NCI-H1092 (cell line): ENCODE measurements at regions not wholly inside any gene's neighbourhood (a gene's known extent, or its start where the extent isn't known, plus 50 kb on each side); places are given as distances from the start of the nearest gene placed in this dataset.

ENCODE experiments used
- DNase-seq: peaks from one replicate; lab custom pipeline; 2025; lab: John Stamatoyannopoulos, UW

DNA sequence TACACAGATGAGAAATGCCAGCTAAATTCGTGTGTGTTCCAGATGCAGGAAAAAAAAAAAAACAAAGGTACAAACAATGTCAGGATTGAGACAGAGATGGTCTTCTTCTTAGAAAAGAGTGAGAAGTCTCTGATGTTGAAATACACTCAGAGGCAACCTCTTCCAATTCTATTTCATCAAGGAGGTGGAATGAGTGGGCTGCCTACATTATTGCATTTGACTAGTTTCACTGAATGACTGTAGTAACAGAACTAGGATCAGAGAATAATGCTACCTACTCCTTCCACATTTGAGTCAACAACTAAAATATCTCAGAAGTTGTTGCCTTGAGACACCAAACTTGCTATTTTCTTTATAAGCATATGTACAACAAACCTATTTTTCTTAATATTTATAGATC lies 1332.2 kb upstream of the FLRT2 start:
- DNase-seq = no peak

- DNase-seq = no peak
These were observed 1327.5 kb upstream of the FLRT2 start for GRCh38 chr14:84202486-84202885.

DNA sequence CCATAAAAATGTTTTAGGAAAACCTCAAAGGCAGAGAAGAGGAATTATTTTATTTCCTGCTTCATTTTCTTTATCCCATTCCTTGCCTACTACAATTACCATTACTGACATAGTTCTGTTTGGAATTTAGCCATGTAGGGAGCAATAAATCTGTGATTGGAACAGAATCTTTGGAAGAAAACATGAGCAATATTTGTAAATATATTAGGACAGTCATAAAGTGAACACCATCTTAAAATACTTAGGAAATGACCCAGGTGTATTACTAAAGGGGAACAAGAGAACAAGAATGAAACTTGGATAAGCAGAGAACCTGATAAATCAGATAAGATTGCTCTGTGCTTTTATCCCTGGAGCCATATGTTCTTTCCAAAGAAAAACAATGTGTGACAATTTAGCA lies 1326.0 kb upstream of the FLRT2 start:
- DNase-seq = no peak

- no peak for DNase-seq
These were observed 1321.5 kb upstream of the FLRT2 start for GRCh38 chr14:84208451-84208850.

DNA sequence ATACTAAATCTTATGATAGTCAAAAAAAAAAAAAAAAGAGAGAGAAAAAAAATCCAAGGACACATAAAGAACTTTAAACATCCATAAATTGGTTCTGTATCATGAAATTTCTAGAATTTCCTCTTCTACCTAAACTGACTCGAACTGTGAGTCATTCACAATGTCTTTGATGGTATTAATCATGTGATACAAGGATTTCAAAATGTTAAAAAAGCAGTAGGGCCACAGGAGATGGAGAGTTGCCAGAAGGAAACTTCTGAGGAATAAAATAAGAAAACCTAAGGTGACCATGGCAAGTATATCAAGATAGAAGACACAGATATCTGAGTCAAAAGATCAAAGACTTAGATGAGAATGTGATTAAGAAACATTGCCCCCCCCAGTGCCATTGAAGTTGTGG lies 1320.9 kb upstream of the FLRT2 start:
- no peak for DNase-seq

DNA sequence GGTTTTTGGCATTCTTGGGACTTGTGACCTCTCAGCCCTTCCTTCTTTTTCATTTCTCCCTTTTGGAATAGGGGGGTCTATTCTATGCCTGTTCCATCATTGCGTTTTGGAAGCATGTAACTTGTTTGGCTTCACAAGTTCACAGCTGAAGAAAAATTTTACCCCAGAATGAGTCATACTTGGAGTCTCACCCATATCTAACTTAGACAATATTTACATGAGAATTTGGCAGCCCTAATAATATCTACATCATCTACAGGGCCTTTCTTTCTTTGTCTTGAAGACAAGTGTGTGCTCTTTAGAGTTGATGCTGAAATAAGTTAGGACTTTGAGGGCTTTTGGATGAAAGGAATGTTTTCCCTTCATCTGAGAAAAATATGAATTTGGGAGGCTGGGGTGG lies 1312.9 kb upstream of the FLRT2 start:
- no peak for DNase-seq

DNA sequence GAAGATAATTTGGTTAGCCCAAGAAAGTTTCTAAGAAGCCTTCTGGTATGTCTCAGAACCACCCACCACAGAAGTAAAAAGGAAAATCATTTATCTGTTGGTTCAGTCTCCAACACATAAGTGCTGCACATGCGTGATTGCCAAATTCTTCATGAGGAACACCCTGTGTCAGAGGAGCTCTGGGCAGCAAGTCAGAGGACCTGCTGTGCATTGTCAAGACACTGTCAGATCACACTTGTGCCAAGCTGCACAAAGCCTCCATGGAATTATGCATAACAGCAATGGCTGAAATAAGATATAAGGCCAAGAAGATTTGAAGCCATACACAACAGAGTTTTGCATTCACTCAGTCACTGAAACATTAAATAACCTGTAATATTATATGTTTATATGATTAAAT lies 1304.7 kb upstream of the FLRT2 start:
- no peak for DNase-seq

DNA sequence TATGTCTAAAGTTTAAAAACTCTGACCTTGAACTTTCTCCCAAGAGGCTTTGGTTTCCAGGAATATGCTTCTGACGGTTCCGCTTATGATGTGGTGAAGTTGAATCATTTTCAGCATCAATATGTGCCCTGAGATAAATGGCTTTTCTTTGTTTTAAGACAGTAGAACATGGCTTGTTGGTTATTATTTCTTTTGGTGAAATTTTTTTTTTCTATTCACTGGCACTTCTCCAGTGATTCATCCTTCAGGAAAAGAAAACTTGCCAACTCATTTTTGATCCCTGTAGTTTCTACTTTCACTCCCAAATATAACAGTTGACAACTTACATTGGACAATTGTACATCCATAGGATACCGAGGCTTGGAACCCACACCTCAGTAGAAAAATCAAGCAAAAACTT lies 1301.2 kb upstream of the FLRT2 start:
- no peak for DNase-seq

GRCh38 chr14:84234281-84234680 lies 1295.7 kb upstream of the FLRT2 start:
- no peak for DNase-seq

DNA sequence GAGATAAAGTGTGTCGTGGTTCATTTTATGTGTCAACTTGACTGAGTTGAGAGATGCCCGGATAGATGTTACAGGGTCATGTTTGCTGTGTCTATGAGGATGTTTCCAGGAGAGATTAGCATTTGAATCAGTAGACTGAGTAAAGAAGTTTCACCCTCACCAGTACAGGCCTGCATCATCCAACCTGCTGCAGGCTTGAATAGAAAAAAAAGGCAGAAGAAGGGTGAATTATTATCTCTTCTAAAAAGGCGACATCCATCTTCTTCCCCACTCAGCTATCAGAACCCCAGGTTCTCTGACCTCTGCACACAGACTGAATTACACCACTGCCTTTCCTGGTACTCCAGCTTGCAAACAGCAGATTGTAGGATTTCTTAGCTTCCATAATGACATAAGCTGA lies 1293.7 kb upstream of the FLRT2 start:
- no peak for DNase-seq

DNA sequence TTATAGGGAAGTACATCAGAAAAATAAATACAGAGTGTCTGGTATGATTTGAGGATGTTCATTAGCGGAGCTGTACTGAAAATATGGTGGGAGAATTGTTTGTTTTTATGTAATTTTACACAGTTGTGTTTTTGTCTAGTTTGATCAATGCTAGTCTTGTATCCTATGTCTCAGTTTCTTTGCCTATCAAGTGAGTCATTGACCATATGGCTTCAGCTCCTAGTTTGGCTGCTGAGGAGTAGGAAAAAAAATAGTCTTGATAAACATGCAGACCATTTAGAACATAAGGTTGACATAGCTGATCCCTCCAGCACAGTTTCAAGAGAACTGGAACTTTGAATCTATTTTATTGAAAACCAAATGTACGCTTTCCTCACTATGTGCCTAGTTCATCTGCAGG lies 1292.1 kb upstream of the FLRT2 start:
- no peak for DNase-seq

DNA sequence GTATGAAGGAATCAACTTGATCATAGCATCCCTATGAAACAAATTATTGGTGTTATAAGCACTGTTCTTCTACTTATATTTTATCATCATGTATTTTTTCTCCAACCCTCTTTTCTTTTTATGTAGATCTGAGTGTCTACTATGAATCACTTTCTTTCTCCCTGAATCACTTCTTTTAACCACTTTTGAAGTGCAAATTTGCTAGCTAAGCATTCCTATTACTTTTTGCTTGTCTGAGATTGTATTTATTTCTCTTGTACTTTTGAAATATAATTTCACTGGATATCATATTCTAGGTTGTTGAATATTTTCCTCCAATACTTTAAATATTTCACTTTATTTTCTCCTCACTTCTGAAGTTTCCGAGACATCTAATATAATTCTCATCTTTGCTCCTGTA lies 1282.3 kb upstream of the FLRT2 start:
- no peak for DNase-seq

GRCh38 chr14:84250893-84251292 lies 1279.1 kb upstream of the FLRT2 start:
- DNase-seq = no peak

DNA sequence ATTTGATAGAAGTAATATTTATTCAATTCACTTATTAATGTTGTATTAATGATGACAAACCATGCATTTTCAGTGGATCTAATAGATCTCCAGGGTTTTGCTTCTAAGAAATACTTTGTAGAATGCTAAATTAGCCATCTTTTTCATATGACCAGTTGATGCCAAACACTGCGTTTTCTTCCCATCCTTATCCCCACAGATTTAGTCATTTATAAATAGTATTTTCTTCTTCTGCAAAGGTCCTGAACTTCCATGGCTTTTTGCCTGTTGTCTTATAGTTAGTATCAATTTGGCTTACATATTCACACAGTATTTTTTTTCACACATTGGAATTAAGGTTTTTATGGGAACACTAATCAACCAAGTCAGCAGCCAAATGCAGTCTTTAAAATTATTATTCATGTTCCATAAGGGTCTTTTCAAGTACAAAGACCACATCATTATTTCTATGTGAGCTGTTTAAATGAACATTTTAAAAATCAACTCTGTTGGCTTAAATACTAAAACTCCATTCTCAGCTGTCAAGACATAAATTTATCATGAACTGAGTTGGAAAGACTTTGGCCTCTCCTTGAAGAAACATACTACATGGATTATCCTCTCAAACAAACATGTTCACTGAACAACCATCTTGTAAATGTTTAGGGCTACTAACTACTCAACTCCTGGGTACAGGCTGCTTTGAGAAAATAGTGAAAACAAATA lies 1278.4 kb upstream of the FLRT2 start:
- no peak for DNase-seq

GRCh38 chr14:84252706-84253105 lies 1277.2 kb upstream of the FLRT2 start:
- DNase-seq = no peak

- DNase-seq = no peak
These were observed 1276.6 kb upstream of the FLRT2 start for GRCh38 chr14:84253326-84253725.

GRCh38 chr14:84254290-84254689 lies 1275.7 kb upstream of the FLRT2 start:
- no peak for DNase-seq

DNA sequence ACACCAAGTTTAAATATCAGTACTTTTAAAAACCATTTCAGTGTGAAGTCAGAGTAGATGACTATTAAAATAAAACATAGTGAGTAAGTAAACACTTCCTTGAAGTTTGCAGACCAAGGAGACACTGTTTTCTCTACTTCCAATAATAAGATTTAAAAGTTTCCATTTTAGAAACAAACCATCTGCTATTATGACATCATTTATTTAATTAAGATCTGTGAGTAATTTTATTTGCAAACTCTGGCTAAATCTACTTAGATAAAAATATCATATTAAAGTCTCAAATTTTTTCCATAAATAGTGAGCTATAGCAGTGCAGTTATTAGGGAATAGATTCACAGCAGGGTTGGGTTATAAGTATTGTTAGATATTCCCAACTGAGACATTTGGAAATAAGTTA lies 1267.0 kb upstream of the FLRT2 start:
- DNase-seq = no peak

GRCh38 chr14:84272290-84272721 lies 1257.6 kb upstream of the FLRT2 start:
- DNase-seq = no peak

- DNase-seq = no peak
These were observed 1256.8 kb upstream of the FLRT2 start for GRCh38 chr14:84273181-84273580.

DNA sequence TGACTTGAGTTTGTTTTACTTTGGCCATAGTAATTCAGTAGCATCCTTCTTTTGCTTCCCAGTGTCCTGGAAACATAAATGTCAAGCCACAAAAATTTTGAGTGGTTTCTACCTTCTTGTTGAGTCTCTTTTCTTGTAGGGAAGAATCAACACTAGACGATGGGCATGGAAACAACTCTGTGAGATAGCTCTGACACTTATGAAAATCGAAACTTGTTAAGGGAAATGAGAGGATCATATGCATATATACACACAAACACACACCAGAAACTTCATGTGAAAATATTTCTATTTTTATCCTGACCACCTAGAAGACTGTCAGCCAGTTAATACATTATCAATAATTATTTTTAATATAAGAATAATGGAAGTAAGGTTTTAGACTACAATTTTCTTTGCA lies 1247.3 kb upstream of the FLRT2 start:
- no peak for DNase-seq

DNA sequence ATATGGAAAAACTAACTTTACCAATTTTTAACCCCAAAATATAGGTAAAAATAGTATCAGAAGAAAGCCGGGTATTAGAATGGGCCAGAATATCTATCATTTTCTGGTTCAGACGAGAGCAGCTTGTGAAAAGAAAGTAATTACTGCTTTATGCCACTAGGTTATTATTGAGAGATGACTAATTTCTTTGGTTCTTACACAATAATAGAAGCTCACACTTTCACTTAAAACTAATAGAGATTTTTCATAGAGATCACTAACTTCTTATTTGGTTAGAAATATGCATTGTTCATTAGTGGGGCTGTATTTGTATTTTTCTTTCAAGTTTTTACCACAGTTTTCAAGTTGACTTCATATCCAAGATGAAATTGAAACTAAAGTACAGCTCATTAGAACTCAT lies 1241.2 kb upstream of the FLRT2 start:
- DNase-seq = no peak

DNA sequence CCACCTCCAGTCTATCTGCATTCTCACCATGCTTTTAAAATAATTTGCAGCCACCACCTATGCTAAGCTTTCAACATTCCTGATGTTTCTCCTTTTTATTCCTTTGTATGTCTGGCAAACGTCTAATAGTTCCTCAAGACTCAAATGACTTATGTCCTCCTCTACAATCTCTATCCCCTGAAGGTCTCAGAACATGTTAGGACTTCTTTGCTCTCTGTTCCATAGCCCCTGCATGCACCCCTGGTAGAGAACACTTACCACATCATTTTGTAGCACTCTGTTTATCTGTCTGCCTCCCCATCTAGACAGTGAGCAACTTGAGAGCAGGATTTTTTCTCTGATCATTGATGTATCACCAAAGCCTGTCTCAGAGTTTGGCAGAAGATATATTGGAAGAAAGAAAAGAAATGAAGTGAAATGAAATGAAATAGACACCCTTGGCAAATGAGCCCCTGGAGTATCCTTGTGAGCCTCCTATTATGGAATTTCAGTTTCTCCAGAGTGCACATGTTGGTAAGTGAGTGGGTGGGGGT lies 1231.2 kb upstream of the FLRT2 start:
- no peak for DNase-seq

- DNase-seq = no peak
These were observed 1226.8 kb upstream of the FLRT2 start for GRCh38 chr14:84303140-84303539.
